Fibroblast of lung (primary cell): ENCODE measurements at regions not wholly inside any gene's neighbourhood (a gene's known extent, or its start where the extent isn't known, plus 50 kb on each side); places are given as distances from the start of the nearest gene placed in this dataset.

Experiments used
- DNase-seq, 2 donors: peaks; one replicate each; pipeline versions ENCODE4 v3.0.0 to v3.0.0-alpha.2; 2010; ENCODE audit warnings: low read depth in 2 of 2
- H2AFZ ChIP-seq: 2 replicates; pipeline ENCODE4 v1.5.1; 2012; ENCODE audit warnings: low read length, control low read depth, inconsistent platforms
- H3K27ac ChIP-seq: 2 replicates; pipeline ENCODE4 v1.5.1; 2011; ENCODE audit warnings: low read length, control low read depth; ENCODE audit not compliant: insufficient read depth
- H3K27me3 ChIP-seq: 2 replicates; pipeline ENCODE4 v1.5.1; 2011; ENCODE audit warnings: mild to moderate bottlenecking, low read length; ENCODE audit not compliant: control insufficient read depth, insufficient read depth
- H3K36me3 ChIP-seq: 2 replicates; pipeline ENCODE4 v1.5.1; 2011; ENCODE audit warnings: low read length; ENCODE audit not compliant: control insufficient read depth, insufficient read depth
- H3K4me1 ChIP-seq: 2 replicates; pipeline ENCODE4 v1.5.1; 2011; ENCODE audit warnings: low read length; ENCODE audit not compliant: control insufficient read depth, insufficient read depth; ENCODE audit errors: extremely low read depth
- H3K4me2 ChIP-seq: 2 replicates; pipeline ENCODE4 v1.5.1; 2011; ENCODE audit warnings: low read length, control low read depth; ENCODE audit not compliant: insufficient read depth; ENCODE audit errors: extremely low read depth
- H3K4me3 ChIP-seq, 4 experiments: fragments of 200-600 bp in 1 of 4; sonication (generic) in 1 of 4; replicated peaks in 1 of 4; 2 replicates each; pipeline ENCODE4 v1.5.1; 2011 to 2016; ENCODE audit warnings: low read length in 4 of 4, low read depth in 3 of 4, mild to moderate bottlenecking in 3 of 4, control low read depth in 2 of 4, inconsistent platforms in 1 of 4, mixed read lengths in 1 of 4; ENCODE audit not compliant: insufficient read depth in 1 of 4; ENCODE audit errors: control extremely low read depth in 1 of 4
- H3K79me2 ChIP-seq: 2 replicates; pipeline ENCODE4 v1.5.1; 2012; ENCODE audit warnings: mild to moderate bottlenecking, low read length, inconsistent platforms; ENCODE audit not compliant: control insufficient read depth, insufficient read depth
- H3K9ac ChIP-seq: 2 replicates; pipeline ENCODE4 v1.5.1; 2011; ENCODE audit warnings: mild to moderate bottlenecking, low read length, control low read depth; ENCODE audit not compliant: insufficient read depth
- H3K9me3 ChIP-seq: 2 replicates; pipeline ENCODE4 v1.5.1; 2012; ENCODE audit warnings: low read depth, low read length; ENCODE audit not compliant: control insufficient read depth, insufficient read depth
- H4K20me1 ChIP-seq: 2 replicates; pipeline ENCODE4 v1.5.1; 2011; ENCODE audit warnings: low read length; ENCODE audit not compliant: control insufficient read depth, insufficient read depth; ENCODE audit errors: extremely low read depth
- CTCF ChIP-seq, 2 donors: IDR thresholded peaks in 1 of 2; conservative IDR thresholded peaks in 1 of 2; 1 replicate in 1 of 2; 2 replicates in 1 of 2; pipeline ENCODE4 v1.5.1; 2011 to 2012; ENCODE audit warnings: low read length in 2 of 2, control low read depth in 1 of 2, inconsistent platforms in 1 of 2, low read depth in 1 of 2, mild to moderate bottlenecking in 1 of 2
- EZH2 ChIP-seq: IDR thresholded peaks from 2 replicates; pipeline ENCODE4 v1.5.1; 2012; ENCODE audit warnings: low read length, control low read depth, mild to moderate bottlenecking; ENCODE audit errors: missing control alignments

GRCh38 chr7:119436882-119437281, 836.1 kb upstream of the KCND2 start:
- Histone ChIP-seq H3K9me3 (no peaks in the 10 kb centered on the region), H3K4me3 (no peak overlapping the region), H3K27ac (no peak overlapping the region), H3K4me2 (no peak overlapping the region), H3K27me3 (no peaks in the 10 kb centered on the region), H3K79me2 (no peaks in the 10 kb centered on the region), H3K4me1 (no peaks in the 10 kb centered on the region), H4K20me1 (no peaks in the 10 kb centered on the region), H3K36me3 (no peaks in the 10 kb centered on the region), H3K9ac (no peak overlapping the region), H2AFZ (no peak overlapping the region)
- DNase-seq, result no peak
- TF ChIP-seq CTCF (conservative IDR thresholded peaks at IDR 0.05 in 1 of 2, IDR thresholded peaks at IDR 0.05 in 1 of 2; ENCODE audit: low read depth in 1 of 2, low read length in 2 of 2), result no peak
- TF ChIP-seq EZH2, result no peak

DNA sequence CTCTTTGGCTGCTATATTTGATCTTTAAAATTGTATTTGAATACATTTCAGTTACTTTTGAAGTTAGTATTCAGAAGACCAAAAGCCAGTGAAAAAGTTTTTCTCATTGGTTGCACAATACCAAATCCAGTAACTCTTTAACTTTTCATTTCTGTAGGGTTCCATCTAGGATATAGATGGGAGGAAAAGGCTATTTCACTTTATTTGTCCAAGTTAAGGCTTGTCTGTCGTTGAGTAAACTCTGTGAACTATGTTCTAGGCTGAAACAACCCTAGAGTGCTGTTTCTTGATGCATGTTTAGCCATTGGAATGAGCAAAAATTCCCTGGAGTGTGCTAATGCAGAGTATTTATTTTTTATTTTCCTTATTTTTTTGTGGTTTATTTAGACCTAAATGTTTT, 834.7 kb upstream of the KCND2 start:
- Histone ChIP-seq H4K20me1 (no peaks in the 10 kb centered on the region), H3K27me3 (no peaks in the 10 kb centered on the region), H3K9ac (no peak overlapping the region), H3K36me3 (no peaks in the 10 kb centered on the region), H3K27ac (no peak overlapping the region), H3K9me3 (no peaks in the 10 kb centered on the region), H3K4me2 (no peak overlapping the region), H3K4me3 (no peak overlapping the region), H3K4me1 (no peaks in the 10 kb centered on the region), H2AFZ (no peak overlapping the region), H3K79me2 (no peaks in the 10 kb centered on the region)
- TF ChIP-seq EZH2 (no peak), CTCF (conservative IDR thresholded peaks at IDR 0.05 in 1 of 2, IDR thresholded peaks at IDR 0.05 in 1 of 2; ENCODE audit: low read depth in 1 of 2, low read length in 2 of 2) (no peak)
- DNase-seq, result no peak

GRCh38 chr7:119439192-119439591, 833.8 kb upstream of the KCND2 start:
- H3K27ac ChIP-seq, result no peak overlapping the region
- no peak for DNase-seq
- no peaks in the 10 kb centered on the region for H3K9me3 ChIP-seq
- no peaks in the 10 kb centered on the region for H3K4me1 ChIP-seq
- H3K4me2 ChIP-seq, result no peak overlapping the region
- H3K79me2 ChIP-seq, result no peaks in the 10 kb centered on the region
- H2AFZ ChIP-seq, result no peak overlapping the region
- no peaks in the 10 kb centered on the region for H3K36me3 ChIP-seq
- H3K4me3 ChIP-seq, result no peak overlapping the region
- no peak overlapping the region for H3K9ac ChIP-seq
- TF ChIP-seq EZH2 (no peak), CTCF (conservative IDR thresholded peaks at IDR 0.05 in 1 of 2, IDR thresholded peaks at IDR 0.05 in 1 of 2; ENCODE audit: low read depth in 1 of 2, low read length in 2 of 2) (no peak)
- H4K20me1 ChIP-seq, result no peaks in the 10 kb centered on the region
- H3K27me3 ChIP-seq, result no peaks in the 10 kb centered on the region
